Activated CD4-positive, alpha-beta memory T cell treated with anti-CD3 and anti-CD28 coated beads for 36 hours (primary cell): ENCODE measurements at regions not wholly inside any gene's neighbourhood (a gene's known extent, or its start where the extent isn't known, plus 50 kb on each side); places are given as distances from the start of the nearest gene placed in this dataset.

Source experiments
- CTCF ChIA-PET: fragments of 350-600 bp; sonication (Branson Sonifier 250); formaldehyde crosslinking; loops from one replicate; lab custom pipeline; 2021; ENCODE audit warnings: antibody characterized with exemption, inconsistent platforms; lab: Charles Lee
- POLR2A ChIA-PET: fragments of 350-600 bp; sonication (Branson Sonifier 250); formaldehyde crosslinking; loops from one replicate; lab custom pipeline; 2021; ENCODE audit warnings: antibody characterized with exemption; lab: Charles Lee
- DNase-seq: peaks from one replicate; pipeline ENCODE4 v3.0.0-alpha.2; 2020
- H3K27ac Mint-ChIP-seq: one replicate; pipeline ENCODE4 v1.8.0; 2021; ENCODE audit warnings: mixed read lengths
- H3K27me3 Mint-ChIP-seq: one replicate; pipeline ENCODE4 v1.8.0; 2021; ENCODE audit warnings: mixed read lengths
- H3K36me3 Mint-ChIP-seq: one replicate; pipeline ENCODE4 v1.8.0; 2021; ENCODE audit warnings: mixed read lengths
- H3K4me1 Mint-ChIP-seq: one replicate; pipeline ENCODE4 v1.8.0; 2021; ENCODE audit warnings: low read depth, mixed read lengths
- H3K4me3 Mint-ChIP-seq: one replicate; pipeline ENCODE4 v1.8.0; 2021; ENCODE audit warnings: mild to moderate bottlenecking, mixed read lengths
- H3K9me3 Mint-ChIP-seq: one replicate; pipeline ENCODE4 v1.8.0; 2021; ENCODE audit warnings: mixed read lengths
- intact Hi-C: fragments of 100-400 bp; cut with micrococcal nuclease; formaldehyde crosslinking; loops from one replicate; pipeline ENCODE4 v1.15.1; 2023

DNA sequence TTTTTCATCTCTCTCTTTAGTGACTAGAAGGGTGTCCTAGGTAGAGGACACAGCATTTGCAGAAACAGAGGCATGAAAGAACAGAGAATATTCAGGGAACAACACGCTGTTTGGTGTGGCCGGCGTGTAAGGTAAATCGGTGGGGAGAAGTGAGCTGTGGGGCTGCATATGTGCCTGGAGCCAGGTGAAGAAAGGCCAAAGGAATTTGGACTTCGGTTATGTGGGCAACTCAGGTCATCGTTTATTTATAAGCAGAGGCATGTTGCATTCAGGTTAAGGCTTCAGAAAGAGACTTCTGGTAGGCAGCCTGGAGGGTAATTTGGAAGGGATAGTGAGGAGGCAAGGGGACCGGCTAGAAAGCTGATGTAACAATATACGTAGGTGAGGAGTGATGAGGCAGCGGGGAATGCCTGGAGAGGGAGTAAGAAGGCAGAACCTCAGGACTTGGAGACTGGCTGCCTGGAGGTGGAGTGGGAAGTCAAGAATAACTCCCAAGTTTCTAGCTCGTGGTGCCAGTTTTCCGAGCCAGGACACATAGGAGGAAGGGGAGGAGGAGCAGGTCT, 64.1 kb upstream of the ACOT11 start:
- Mint-ChIP-seq H3K27me3 (peaks cover 2% of the 10 kb centered on the region), H3K36me3 (no peaks in the 10 kb centered on the region), H3K9me3 (no peaks in the 10 kb centered on the region), H3K27ac (no peak overlapping the region), H3K4me3 (no peak overlapping the region), H3K4me1 (peaks cover 46% of the 10 kb centered on the region)
- DNase-seq, result no peak
- intact Hi-C loops, result loop anchor here (10.0 kb wide), 1 partner anchor 199 kb away; no protein-coding TSS in a partner anchor
- POLR2A ChIA-PET, result no interaction called here
- CTCF ChIA-PET, result no interaction called here

GRCh38 chr1:54481201-54481884, 66.7 kb upstream of the ACOT11 start:
- ChIA-PET POLR2A (no interaction called here), CTCF (interaction anchor here (5.1 kb wide), 1 partner anchor 7 kb away, joined by 41 read pairs; no protein-coding TSS in a partner anchor)
- DNase-seq, result no peak
- H3K27me3 Mint-ChIP-seq, result no peaks in the 10 kb centered on the region
- H3K4me1 Mint-ChIP-seq, result peaks cover 45% of the 10 kb centered on the region
- H3K27ac Mint-ChIP-seq, result no peak overlapping the region
- no peaks in the 10 kb centered on the region for H3K9me3 Mint-ChIP-seq
- no peaks in the 10 kb centered on the region for H3K36me3 Mint-ChIP-seq
- intact Hi-C loops, result loop anchor here (10.0 kb wide), 1 partner anchor 197 kb away; no protein-coding TSS in a partner anchor
- H3K4me3 Mint-ChIP-seq, result no peak overlapping the region

DNA sequence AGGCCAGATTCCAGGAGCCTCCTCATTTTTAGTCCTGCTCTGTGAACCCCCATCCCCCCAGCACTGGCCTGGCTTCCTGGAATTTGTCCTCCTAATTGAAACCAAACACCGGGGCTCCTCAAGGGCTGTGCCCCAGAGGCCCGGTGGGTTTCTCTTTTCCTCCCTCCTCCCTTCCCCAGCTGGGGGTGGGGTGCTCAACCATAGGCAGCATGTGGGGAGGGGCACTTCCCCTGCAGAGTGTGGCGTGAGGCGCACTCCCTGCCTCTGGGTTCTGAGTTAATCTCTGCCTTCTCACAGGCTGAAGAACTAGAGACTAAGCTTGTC, 67.5 kb upstream of the ACOT11 start:
- intact Hi-C loops, result loop anchor here (10.0 kb wide), 1 partner anchor 196 kb away; no protein-coding TSS in a partner anchor
- H3K4me1 Mint-ChIP-seq, result peaks cover 45% of the 10 kb centered on the region

GRCh38 chr1:54479841-54480524, 68.0 kb upstream of the ACOT11 start:
- Mint-ChIP-seq H3K27me3 (no peaks in the 10 kb centered on the region), H3K36me3 (no peaks in the 10 kb centered on the region), H3K27ac (peak overlapping the region; percentile 9), H3K4me1 (peaks cover 50% of the 10 kb centered on the region), H3K9me3 (no peaks in the 10 kb centered on the region), H3K4me3 (no peak overlapping the region)
- ChIA-PET CTCF (interaction anchor here (1.3 to 5.1 kb wide), 2 partner anchors 9 to 19 kb away, joined by 4 to 41 read pairs; no protein-coding TSS in a partner anchor), POLR2A (interaction anchor here (1.1 kb wide), 1 partner anchor 23 kb away, joined by 3 read pairs; no protein-coding TSS in a partner anchor)
- DNase-seq, result no peak
- intact Hi-C loops, result loop anchor here (10.0 kb wide), 1 partner anchor 195 kb away; no protein-coding TSS in a partner anchor

More for the DNA sequence above, 67.5 kb upstream of the ACOT11 start:
- H3K27me3 Mint-ChIP-seq, result no peaks in the 10 kb centered on the region
- CTCF ChIA-PET, result interaction anchor here (1.3 to 5.1 kb wide), 2 partner anchors 8 to 19 kb away, joined by 4 to 41 read pairs; no protein-coding TSS in a partner anchor
- H3K4me3 Mint-ChIP-seq, result no peak overlapping the region
- no peak for DNase-seq
- POLR2A ChIA-PET, result no interaction called here
- no peaks in the 10 kb centered on the region for H3K36me3 Mint-ChIP-seq
- peak overlapping the region; percentile 9 for H3K27ac Mint-ChIP-seq
- H3K9me3 Mint-ChIP-seq, result no peaks in the 10 kb centered on the region

- no peak for DNase-seq
- no peaks in the 10 kb centered on the region for H3K36me3 Mint-ChIP-seq
- ChIA-PET CTCF (interaction anchor here (5.1 kb wide), 1 partner anchor 9 kb away, joined by 41 read pairs; no protein-coding TSS in a partner anchor), POLR2A (interaction anchor here (1.1 to 1.2 kb wide), 2 partner anchors 9 to 22 kb away, joined by 3 to 4 read pairs; no protein-coding TSS in a partner anchor)
- intact Hi-C loops, result no loop called here
- H3K27me3 Mint-ChIP-seq, result no peaks in the 10 kb centered on the region
- H3K4me3 Mint-ChIP-seq, result no peak overlapping the region
- H3K27ac Mint-ChIP-seq, result no peak overlapping the region
- no peaks in the 10 kb centered on the region for H3K9me3 Mint-ChIP-seq
- H3K4me1 Mint-ChIP-seq, result peaks cover 54% of the 10 kb centered on the region
Observed at GRCh38 chr1:54479251-54479650, 68.8 kb upstream of the ACOT11 start.

GRCh38 chr1:54477153-54477561, 70.9 kb upstream of the ACOT11 start:
- H3K4me3 Mint-ChIP-seq, result no peak overlapping the region

DNA sequence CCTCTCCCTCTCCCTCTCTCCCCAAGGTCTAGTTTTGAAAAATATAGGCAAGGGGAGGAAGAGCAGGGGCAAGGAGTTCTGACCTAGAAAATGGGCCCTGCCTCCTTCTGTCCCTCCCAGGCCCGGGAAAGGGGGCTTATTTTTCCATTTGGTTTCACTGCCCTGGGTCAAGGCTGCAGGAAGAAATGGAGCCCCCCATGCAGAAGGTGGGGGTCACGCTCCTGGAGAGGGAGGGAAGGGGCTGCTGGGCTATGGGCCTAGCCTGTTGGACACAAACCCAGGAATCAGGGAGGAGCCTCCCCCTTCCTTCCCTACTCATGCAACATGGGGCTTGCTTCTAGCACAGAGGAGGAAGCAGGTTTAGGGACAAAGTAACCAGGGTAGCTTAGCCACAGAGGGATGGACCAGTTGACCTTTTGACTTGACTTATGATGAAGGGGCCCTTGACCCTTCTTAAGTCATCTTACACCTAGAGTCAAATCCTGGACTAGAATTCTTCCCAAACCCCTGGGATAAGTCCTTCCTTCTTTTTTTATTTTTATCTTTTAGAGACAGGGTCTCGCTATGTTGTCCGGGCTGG, 70.4 kb upstream of the SSBP3 start:
- H3K4me1 Mint-ChIP-seq, result peaks cover 54% of the 10 kb centered on the region
- intact Hi-C loops, result no loop called here
- ChIA-PET CTCF (interaction anchor here (5.1 kb wide), 1 partner anchor 12 kb away, joined by 41 read pairs; no protein-coding TSS in a partner anchor), POLR2A (no interaction called here)
- H3K4me3 Mint-ChIP-seq, result no peak overlapping the region
- no peak overlapping the region for H3K27ac Mint-ChIP-seq
- H3K27me3 Mint-ChIP-seq, result peaks cover 3% of the 10 kb centered on the region
- no peaks in the 10 kb centered on the region for H3K36me3 Mint-ChIP-seq
- DNase-seq, result no peak
- no peaks in the 10 kb centered on the region for H3K9me3 Mint-ChIP-seq

More at GRCh38 chr1:54477153-54477561, 70.9 kb upstream of the ACOT11 start:
- H3K27ac Mint-ChIP-seq, result no peak overlapping the region
- H3K4me1 Mint-ChIP-seq, result peaks cover 59% of the 10 kb centered on the region
- POLR2A ChIA-PET, result no interaction called here
- DNase-seq, result no peak
- H3K27me3 Mint-ChIP-seq, result peaks cover 3% of the 10 kb centered on the region
- CTCF ChIA-PET, result interaction anchor here (5.1 kb wide), 1 partner anchor 11 kb away, joined by 41 read pairs; no protein-coding TSS in a partner anchor
- no peaks in the 10 kb centered on the region for H3K36me3 Mint-ChIP-seq
- intact Hi-C loops, result no loop called here
- no peaks in the 10 kb centered on the region for H3K9me3 Mint-ChIP-seq

DNA sequence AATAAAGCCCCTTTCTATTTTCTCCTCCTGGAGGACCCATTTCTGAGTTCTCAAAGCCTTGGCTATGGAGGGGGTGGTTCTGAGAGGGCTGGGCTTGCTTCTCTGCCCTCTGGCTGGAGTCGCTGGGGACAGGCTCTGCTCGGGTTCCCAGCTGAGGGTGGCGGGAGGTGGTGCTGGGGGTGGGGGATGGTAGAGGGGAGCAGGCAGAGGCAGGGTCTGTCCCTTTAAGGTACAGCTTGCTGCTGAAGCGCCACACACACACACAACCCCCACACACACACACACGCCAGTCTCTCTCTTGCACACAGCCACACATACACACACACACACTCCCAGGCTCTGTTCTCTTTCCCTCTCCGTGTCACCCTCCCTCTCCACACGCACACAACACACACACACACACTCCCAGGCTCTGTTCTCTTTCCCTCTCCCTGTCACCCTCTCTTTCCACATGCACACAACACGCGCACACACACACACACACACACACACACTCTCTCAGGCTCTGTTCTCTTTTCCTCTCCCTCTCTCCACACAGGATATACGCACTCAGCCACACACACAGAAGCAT, 69.8 kb upstream of the SSBP3 start:
- H3K36me3 Mint-ChIP-seq, result no peaks in the 10 kb centered on the region
- POLR2A ChIA-PET, result no interaction called here
- peaks cover 3% of the 10 kb centered on the region for H3K27me3 Mint-ChIP-seq
- CTCF ChIA-PET, result no interaction called here
- no peak overlapping the region for H3K27ac Mint-ChIP-seq
- H3K4me1 Mint-ChIP-seq, result peaks cover 48% of the 10 kb centered on the region
- H3K4me3 Mint-ChIP-seq, result no peak overlapping the region
- intact Hi-C loops, result no loop called here
- no peaks in the 10 kb centered on the region for H3K9me3 Mint-ChIP-seq
- no peak for DNase-seq

DNA sequence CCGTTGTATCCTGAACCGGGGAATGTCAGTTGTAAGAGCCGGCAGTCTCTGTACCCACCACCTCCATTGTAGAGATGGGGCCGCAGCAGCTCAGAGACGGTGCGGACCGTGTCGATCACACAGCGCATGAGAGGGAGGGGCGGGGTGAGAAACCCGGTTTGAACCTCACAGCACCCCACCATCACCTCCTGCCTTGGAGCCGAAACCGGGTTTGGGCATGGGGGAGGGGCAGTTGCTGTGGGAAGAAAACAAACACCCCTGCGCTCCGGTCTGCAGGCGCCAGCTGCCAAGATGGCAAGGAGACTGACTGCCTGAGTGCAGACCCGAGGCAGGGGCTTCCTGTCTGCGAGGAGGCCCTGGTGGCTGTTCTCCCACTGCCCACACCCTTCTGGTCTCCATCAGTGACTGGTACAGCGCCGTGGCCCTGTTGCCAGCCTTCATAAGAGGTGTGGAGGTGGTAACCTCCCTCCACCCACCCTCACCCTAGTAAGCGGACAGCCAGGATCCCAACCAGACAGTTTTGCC, 69.2 kb upstream of the SSBP3 start:
- peaks cover 43% of the 10 kb centered on the region for H3K4me1 Mint-ChIP-seq
- peak; percentile 63 for DNase-seq
- no peaks in the 10 kb centered on the region for H3K9me3 Mint-ChIP-seq
- H3K4me3 Mint-ChIP-seq, result peak overlapping the region; percentile 31
- H3K27ac Mint-ChIP-seq, result no peak overlapping the region
- H3K36me3 Mint-ChIP-seq, result no peaks in the 10 kb centered on the region
- ChIA-PET POLR2A (no interaction called here), CTCF (no interaction called here)
- H3K27me3 Mint-ChIP-seq, result peaks cover 3% of the 10 kb centered on the region
- intact Hi-C loops, result no loop called here

- POLR2A ChIA-PET, result no interaction called here
- peak; percentile 50 for DNase-seq
- Mint-ChIP-seq H3K4me1 (peaks cover 37% of the 10 kb centered on the region), H3K27ac (no peak overlapping the region), H3K9me3 (no peaks in the 10 kb centered on the region), H3K36me3 (no peaks in the 10 kb centered on the region), H3K27me3 (peaks cover 3% of the 10 kb centered on the region), H3K4me3 (peak overlapping the region; percentile 52)
- intact Hi-C loops, result no loop called here
- CTCF ChIA-PET, result no interaction called here
Observed at GRCh38 chr1:54474310-54475251, 68.4 kb upstream of the SSBP3 start.

GRCh38 chr1:54471588-54471987, 65.4 kb upstream of the SSBP3 start:
- Mint-ChIP-seq H3K4me3 (no peak overlapping the region), H3K27me3 (peaks cover 3% of the 10 kb centered on the region), H3K36me3 (no peaks in the 10 kb centered on the region), H3K4me1 (peaks cover 22% of the 10 kb centered on the region), H3K27ac (no peak overlapping the region), H3K9me3 (no peaks in the 10 kb centered on the region)
- no peak for DNase-seq
- intact Hi-C loops, result no loop called here
- ChIA-PET POLR2A (no interaction called here), CTCF (no interaction called here)
